Peyer's patch (tissue), 4 donors: ENCODE measurements at regions not wholly inside any gene's neighbourhood (a gene's known extent, or its start where the extent isn't known, plus 50 kb on each side); places are given as distances from the start of the nearest gene placed in this dataset.
"Not testable (repeated sequence)": the region's sequence is repeated elsewhere in the genome, so short reads cannot be mapped to it uniquely, and the experiment has no call there.

Source experiments
- DNase-seq, 3 donors: peaks; one replicate each; pipeline ENCODE4 v3.0.0-alpha.2; 2017 to 2019
- H3K27ac ChIP-seq, 4 donors: fragments of 200-600 bp; sonication (generic); one replicate each; pipeline ENCODE4 v1.5.1; 2016 to 2019
- H3K27me3 ChIP-seq, 2 donors: fragments of 200-600 bp; sonication (generic); one replicate each; pipeline ENCODE4 v1.5.1; 2019
- H3K36me3 ChIP-seq, 3 donors: fragments of 200-600 bp; sonication (generic); one replicate each; pipeline ENCODE4 v1.5.1; 2016 to 2019
- H3K4me1 ChIP-seq, 4 donors: fragments of 200-600 bp; sonication (generic); one replicate each; pipeline ENCODE4 v1.5.1; 2016 to 2019
- H3K4me3 ChIP-seq, 4 donors: fragments of 200-600 bp; sonication (generic); 1 replicate in 3 of 4; 2 replicates in 1 of 4; pipeline ENCODE4 v1.5.1; 2016 to 2019; ENCODE audit warnings: mild to moderate bottlenecking in 1 of 4
- H3K9me3 ChIP-seq, 4 donors: fragments of 200-600 bp; sonication (generic); one replicate each; pipeline ENCODE4 v1.5.1; 2016 to 2019; ENCODE audit warnings: mild to moderate bottlenecking in 1 of 4
- POLR2A ChIP-seq, 2 donors: fragments of 450-650 bp; IDR thresholded peaks; one replicate each; pipeline ENCODE4 v1.5.1; 2017; ENCODE audit warnings: antibody characterized with exemption in 2 of 2, mild to moderate bottlenecking in 2 of 2, moderate library complexity in 2 of 2
- TF ChIP-seq, protein P1 (sequence below), 6 experiments: fragments of 450-650 bp in 4 of 6; fragments of 200-600 bp in 2 of 6; sonication (generic) in 1 of 6; IDR thresholded peaks; one replicate each; pipeline ENCODE4 v1.5.1; 2017 to 2019; ENCODE audit warnings: antibody characterized with exemption in 6 of 6, mild to moderate bottlenecking in 3 of 6, moderate library complexity in 1 of 6

DNA sequence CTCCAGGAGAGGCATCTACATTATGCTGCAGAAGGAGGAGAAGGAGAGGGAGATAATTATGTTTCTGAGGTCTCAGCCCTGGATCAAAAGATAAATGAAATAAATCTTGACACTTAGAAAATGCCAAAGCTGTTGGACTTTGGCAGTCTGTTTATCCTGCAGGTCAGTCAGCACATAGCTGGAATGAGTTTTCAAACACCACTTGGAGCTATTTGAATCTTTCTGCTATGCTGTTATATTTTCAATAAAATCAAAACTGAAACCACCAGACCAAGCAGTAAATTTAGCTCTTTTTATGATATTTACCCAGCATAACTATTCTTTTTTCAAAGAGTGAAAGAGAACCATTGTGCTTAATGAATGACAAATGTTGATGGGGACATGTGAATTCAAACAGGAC is 505.1 kb upstream of the ITGA1 start:
- no peak for DNase-seq
- TF ChIP-seq POLR2A (IDR thresholded peaks at IDR 0.05), result no peak
- TF ChIP-seq, protein P1, sequence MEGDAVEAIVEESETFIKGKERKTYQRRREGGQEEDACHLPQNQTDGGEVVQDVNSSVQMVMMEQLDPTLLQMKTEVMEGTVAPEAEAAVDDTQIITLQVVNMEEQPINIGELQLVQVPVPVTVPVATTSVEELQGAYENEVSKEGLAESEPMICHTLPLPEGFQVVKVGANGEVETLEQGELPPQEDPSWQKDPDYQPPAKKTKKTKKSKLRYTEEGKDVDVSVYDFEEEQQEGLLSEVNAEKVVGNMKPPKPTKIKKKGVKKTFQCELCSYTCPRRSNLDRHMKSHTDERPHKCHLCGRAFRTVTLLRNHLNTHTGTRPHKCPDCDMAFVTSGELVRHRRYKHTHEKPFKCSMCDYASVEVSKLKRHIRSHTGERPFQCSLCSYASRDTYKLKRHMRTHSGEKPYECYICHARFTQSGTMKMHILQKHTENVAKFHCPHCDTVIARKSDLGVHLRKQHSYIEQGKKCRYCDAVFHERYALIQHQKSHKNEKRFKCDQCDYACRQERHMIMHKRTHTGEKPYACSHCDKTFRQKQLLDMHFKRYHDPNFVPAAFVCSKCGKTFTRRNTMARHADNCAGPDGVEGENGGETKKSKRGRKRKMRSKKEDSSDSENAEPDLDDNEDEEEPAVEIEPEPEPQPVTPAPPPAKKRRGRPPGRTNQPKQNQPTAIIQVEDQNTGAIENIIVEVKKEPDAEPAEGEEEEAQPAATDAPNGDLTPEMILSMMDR (IDR thresholded peaks at IDR 0.05), result no peak
- H3K27ac ChIP-seq, result no peak overlapping the region

DNA sequence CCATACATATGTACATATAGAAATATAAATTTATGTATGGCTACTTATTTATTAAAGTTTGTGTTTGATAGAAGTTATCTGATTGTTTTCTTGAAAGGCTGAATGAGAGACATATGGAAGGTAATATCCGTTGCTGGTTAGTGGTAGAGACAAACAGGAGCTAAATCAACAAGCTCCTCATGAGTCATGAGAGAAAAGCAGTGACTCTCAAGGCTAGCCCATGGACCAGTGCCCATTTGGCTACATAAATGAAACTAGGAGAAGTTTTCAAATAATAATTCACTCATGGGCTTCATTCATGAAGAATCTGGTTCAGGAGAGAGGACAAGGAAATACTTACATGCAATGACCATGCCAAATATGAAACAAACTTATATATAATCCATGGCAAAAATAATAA is 504.5 kb upstream of the ITGA1 start:
- Histone ChIP-seq H3K9me3 (no peaks in the 10 kb centered on the region), H3K27me3 (no peaks in the 10 kb centered on the region), H3K4me1 (no peaks in the 10 kb centered on the region), H3K36me3 (no peaks in the 10 kb centered on the region), H3K4me3 (no peak overlapping the region), H3K27ac (no peak overlapping the region)
- DNase-seq, result no peak
- no peak for TF ChIP-seq POLR2A (IDR thresholded peaks at IDR 0.05)
- TF ChIP-seq, protein P1 (IDR thresholded peaks at IDR 0.05), result no peak

More for the DNA sequence above, 505.1 kb upstream of the ITGA1 start:
- Histone ChIP-seq H3K4me1 (no peaks in the 10 kb centered on the region), H3K9me3 (no peaks in the 10 kb centered on the region), H3K27me3 (no peaks in the 10 kb centered on the region), H3K36me3 (no peaks in the 10 kb centered on the region), H3K4me3 (no peak overlapping the region)

DNA sequence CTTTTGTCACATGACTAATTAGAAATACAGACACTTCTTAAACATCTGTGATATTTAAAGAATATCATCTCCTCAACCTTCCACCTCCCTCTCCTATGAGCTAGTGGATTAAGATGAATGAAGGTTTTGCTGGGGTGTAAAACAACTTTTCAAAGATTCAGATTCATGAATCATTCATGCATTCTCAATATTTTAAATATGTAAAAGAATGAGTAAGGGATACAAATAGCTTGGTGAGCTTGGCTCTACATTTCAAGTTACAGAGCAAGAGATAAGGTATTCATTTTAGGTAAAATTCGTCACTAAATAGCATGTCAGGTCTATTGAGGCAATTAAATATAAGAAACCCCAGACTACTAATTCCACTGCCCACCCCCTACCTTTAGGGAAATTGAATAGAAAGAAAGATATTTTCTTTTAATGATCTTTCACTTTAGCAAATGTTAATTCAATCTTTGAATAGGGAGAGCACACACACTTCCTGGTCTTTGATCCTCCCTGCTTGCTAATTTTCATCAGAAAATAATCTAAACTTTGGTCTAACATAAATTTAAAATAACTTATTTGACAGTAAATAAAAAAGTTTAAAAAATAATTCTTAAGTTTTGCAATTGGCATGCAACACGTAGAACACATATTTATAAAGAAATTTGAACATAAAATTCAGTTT is 486.9 kb upstream of the ITGA1 start:
- DNase-seq, result no peak
- H3K36me3 ChIP-seq, result no peaks in the 10 kb centered on the region
- no peak overlapping the region for H3K4me3 ChIP-seq
- peaks cover 0 to 11% (median 2%) of the 10 kb centered on the region in 4 donors for H3K9me3 ChIP-seq
- no peaks in the 10 kb centered on the region for H3K27me3 ChIP-seq
- no peak for TF ChIP-seq POLR2A (IDR thresholded peaks at IDR 0.05)
- TF ChIP-seq, protein P1 (IDR thresholded peaks at IDR 0.05), result no peak
- no peak overlapping the region for H3K27ac ChIP-seq
- no peaks in the 10 kb centered on the region for H3K4me1 ChIP-seq

DNA sequence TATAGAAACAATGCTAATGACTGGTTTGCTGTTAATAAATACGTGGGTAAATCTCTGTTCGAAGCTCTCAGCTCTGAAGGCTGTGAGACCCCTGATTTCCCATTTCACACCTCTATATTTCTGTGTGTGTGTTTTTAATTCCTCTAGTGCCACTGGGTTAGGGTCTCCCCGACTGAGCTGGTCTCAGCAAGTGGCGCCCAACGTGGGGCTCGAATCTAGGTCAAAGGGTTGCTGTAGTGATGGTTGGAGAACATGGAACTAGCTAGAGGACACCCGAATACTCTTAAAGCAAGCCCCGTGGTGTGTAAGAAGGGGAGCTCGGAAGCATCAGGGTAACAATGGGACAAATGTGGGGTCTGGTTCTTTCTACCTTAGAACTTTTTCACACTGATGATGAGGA is 482.9 kb upstream of the ITGA1 start:
- not testable (repeated sequence) for DNase-seq, H3K27ac ChIP-seq
- peaks cover 0 to 11% (median 2%) of the 10 kb centered on the region in 4 donors for H3K9me3 ChIP-seq

DNA sequence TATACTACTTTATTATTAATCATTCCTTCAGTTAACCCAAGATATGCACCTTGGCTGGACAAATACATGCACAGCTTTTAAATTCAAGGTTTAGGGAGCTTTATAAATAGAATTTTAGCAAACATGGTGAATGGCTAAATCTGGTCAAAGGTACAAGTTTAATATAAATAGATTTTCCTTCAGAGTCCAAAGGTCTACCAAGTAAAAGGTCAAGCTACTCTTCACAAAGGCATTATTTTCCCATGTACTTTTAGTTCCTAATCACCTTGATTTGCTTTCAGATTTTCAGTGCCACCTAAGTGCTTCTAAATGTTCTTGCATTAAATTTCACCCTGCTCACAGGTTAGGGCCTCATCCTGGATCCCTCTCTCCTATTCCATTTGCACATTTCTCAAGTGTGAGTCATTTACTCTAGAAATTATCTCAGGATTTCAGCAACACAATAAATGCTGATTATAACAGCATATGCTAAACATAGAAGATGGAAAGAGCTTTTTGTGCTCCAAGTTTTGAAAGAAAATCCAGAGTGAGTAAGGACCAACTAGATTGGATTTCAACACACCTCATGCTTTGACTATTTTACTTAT is 459.4 kb upstream of the ITGA1 start:
- no peak overlapping the region for H3K4me3 ChIP-seq
- H3K27ac ChIP-seq, result no peak overlapping the region
- no peak for DNase-seq
- no peaks in the 10 kb centered on the region for H3K36me3 ChIP-seq
- H3K9me3 ChIP-seq, result no peaks in the 10 kb centered on the region
- no peaks in the 10 kb centered on the region for H3K27me3 ChIP-seq
- H3K4me1 ChIP-seq, result no peaks in the 10 kb centered on the region
- TF ChIP-seq, protein P1 (IDR thresholded peaks at IDR 0.05), result no peak
- no peak for TF ChIP-seq POLR2A (IDR thresholded peaks at IDR 0.05)

More for the DNA sequence above, 482.9 kb upstream of the ITGA1 start:
- H3K36me3 ChIP-seq, H3K27me3 ChIP-seq, H3K4me3 ChIP-seq, H3K4me1 ChIP-seq: not testable (repeated sequence)

DNA sequence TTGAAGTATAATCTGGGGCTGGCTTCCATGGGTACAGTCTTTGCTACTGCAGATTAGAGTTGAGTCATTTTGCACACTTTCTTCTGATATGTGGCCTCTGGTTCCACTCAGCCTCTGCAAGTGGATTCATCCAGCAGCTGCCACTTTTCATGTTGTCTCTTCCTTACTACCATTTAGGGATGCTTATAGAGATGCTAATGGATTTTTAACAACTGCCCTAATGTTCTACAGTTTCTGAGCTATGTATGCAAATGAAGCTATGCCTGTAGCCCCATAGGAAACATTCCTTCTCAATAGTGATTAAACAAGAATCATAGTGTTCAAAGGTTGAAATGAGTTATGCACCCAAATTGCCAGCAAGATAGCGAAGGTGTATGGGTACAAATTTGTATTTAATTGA is 456.0 kb upstream of the ITGA1 start:
- H3K36me3 ChIP-seq, result no peaks in the 10 kb centered on the region
- no peak for TF ChIP-seq POLR2A (IDR thresholded peaks at IDR 0.05)
- TF ChIP-seq, protein P1 (IDR thresholded peaks at IDR 0.05), result no peak
- H3K27me3 ChIP-seq, result no peaks in the 10 kb centered on the region
- H3K4me3 ChIP-seq, result no peak overlapping the region
- H3K4me1 ChIP-seq, result no peaks in the 10 kb centered on the region
- H3K9me3 ChIP-seq, result no peaks in the 10 kb centered on the region
- H3K27ac ChIP-seq, result no peak overlapping the region
- DNase-seq, result no peak
